HG03432 (cell line): ENCODE measurements at regions not wholly inside any gene's neighbourhood (a gene's known extent, or its start where the extent isn't known, plus 50 kb on each side); places are given as distances from the start of the nearest gene placed in this dataset.

Source experiments
- ATAC-seq: cut with Tn5 transposase; IDR thresholded peaks from one replicate; pipeline ENCODE4 v1.9.1; 2021; ENCODE audit warnings: mild to moderate bottlenecking, moderate library complexity; ENCODE audit not compliant: unreplicated experiment

DNA sequence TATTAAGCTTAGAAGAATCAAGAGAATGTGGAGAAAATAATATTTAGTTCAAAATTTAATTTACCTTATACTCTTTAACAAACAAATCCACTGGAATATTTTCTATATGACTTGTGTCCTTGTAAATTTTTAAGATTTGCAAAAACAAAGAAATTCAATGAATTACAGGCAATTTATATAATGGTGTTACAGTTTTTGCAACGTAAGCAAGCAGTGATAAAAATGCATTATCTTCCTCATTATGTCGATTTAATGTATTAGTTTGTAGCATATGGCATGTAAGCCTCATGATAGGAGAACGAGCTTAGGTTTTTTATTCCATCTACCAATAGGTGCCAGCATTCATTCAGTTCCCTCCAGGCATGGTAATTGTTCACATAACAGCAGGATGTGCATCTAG lies 100.0 kb upstream of the PCDH9 start:
- no peak for ATAC-seq

DNA sequence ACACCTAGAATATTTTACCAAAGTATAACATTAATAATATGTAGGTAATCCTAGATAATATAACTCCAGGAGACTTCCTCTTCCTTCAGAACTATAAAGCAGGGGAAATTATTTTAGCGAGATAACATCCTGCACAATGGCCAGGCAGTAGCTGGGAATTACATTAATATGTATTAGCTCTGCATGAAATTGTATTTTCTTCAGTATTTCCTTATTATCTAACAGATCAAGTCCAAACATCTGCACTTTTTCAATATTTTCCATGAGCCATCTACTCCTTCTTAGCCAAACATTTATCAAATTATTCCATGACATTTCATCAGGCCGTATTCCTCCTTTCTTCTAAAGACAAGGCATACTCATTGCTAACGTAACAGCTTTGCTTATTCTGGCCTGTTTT lies 98.8 kb upstream of the PCDH9 start:
- ATAC-seq = no peak

GRCh38 chr13:67318860-67319259 lies 88.7 kb upstream of the PCDH9 start:
- no peak for ATAC-seq

DNA sequence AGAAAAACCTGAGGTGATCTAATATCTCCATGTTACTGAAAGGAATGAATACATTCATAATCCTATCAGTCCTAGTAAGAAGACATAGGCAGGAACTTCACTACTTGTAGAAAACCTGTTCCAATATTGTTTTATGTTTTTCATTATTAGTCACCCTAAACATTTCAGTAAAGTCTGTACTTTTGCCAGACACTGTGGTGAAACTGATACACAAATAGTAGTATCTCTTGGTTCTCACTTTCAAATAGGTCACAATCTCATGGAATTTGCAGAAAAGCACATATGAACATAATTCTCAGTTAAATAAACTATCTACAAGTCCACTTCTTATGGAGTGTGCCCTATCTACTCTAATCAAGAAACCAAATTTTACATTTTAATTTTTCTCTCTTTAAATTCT lies 88.3 kb upstream of the PCDH9 start:
- ATAC-seq = peak; percentile 47

DNA sequence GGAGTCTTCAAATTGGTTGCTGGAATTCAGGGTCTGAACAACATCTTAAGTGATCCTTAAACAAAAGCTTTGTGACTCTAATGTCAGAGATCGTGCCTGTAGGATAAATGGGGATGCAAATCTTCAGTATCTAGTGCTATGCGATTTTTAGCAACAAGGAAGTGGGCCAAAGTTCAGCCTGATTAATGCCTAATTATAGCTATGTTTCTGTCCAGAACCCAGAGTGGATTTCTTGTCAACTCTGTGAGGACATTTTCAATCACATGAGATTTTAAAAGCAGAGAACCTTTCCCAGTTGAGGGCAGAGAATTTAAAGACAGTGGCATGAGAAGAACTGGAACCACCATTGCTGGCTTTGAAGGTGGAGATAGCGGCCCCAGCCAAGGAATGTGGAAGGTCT lies 84.3 kb upstream of the PCDH9 start:
- no peak for ATAC-seq

DNA sequence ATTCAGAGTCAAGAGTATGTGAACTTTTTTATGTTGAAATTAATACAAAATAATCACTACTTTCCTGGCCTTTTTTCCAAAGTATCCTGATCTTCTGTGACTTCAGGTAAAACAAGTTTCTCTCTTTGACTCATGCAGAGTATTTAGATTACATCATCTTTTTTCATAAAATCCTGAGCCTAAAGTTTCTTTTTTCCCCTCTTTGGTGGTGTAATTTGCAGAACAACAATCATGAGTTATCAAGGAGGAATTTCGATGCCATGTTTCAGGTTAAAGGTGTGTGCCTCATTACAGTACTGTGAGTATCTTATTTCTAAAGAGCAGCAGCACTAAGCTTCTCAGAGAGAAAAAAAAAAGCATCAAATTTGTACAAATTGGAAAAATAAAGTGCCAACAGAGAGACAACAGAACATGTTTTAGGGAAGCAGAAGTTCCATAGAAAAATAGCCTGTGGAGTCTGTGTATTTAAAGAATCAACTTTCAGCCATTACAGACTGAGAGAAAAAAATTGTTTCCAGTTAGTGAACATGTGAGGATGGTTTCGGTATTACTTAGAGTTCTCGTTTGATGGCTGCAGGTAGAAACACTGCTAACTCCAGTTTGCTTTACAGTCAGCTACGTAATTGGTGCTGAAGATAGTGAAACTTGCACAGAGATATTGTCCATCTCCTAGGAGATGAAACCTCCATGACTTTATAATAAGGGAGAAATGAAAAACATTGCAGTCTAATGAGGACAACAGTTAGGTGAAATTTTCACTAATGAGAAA lies 78.1 kb upstream of the PCDH9 start:
- peak; percentile 91 for ATAC-seq

GRCh38 chr13:67306742-67307141 lies 76.6 kb upstream of the PCDH9 start:
- ATAC-seq = no peak

GRCh38 chr13:67303661-67304333 lies 73.7 kb upstream of the PCDH9 start:
- no peak for ATAC-seq

- no peak for ATAC-seq
Observed at GRCh38 chr13:67299751-67300150, 69.6 kb upstream of the PCDH9 start.

DNA sequence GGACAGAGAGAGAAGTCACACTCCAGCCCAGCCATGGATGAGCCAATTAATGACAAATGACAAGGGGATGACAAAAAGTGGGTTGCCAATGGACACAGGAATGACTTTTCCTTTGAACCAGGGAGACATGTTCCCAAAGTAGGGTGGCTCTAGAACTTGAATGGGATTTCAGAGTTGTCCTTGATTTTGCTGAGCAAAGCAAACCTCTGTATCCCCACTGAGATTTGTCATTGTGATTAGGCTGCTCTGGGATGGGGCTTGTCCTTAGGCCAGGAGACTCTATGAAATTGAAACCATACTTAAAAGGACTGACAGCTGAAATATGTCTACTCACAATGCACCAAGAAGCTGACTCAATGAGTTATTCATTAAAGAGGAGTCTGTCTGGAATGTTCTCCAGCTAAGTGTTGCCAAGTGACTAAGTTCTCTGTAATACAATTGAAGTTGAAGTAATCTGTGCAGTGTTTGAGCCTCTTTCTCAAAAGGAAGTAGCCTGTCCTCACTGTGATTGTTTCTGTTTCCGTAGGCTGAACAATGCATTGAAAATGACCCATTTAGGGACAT lies 69.0 kb upstream of the PCDH9 start:
- ATAC-seq = no peak

DNA sequence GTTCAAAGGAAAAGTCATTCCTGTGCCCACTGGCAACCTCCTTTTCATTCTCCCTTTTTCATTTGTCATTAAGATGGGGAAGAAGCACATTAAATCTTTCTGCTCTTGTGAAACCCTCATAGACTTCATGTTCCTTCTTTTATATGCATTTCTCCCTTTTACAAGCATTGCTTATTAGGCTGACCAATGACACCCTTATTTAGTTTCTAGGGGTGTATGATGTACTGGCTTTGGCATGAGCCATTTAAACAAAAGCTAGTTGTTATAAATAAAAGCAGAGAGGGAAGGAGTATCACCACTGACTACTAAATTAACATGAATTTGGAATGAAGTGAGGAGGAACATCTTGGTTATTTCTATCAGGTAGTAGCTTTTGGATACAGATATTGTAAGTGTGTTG lies 68.2 kb upstream of the PCDH9 start:
- no peak for ATAC-seq

DNA sequence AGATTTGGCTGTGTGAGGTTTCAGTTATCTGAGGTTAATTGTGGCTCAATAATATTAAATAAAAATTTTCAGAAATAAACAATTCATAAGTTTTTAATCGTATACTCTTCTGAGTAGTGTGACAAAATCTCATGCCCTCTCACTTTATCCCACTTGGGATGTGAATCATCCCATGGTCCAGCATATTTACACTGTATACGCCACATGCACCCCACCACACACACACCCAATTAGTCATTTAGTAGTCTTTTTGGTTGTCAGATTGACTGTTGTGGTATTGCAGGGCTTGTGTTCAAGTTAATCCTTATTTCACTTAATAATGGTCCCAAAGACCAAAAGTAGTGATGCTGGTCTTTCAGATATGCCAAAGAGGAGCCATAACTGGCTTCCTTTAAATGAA lies 66.4 kb upstream of the PCDH9 start:
- ATAC-seq = no peak

DNA sequence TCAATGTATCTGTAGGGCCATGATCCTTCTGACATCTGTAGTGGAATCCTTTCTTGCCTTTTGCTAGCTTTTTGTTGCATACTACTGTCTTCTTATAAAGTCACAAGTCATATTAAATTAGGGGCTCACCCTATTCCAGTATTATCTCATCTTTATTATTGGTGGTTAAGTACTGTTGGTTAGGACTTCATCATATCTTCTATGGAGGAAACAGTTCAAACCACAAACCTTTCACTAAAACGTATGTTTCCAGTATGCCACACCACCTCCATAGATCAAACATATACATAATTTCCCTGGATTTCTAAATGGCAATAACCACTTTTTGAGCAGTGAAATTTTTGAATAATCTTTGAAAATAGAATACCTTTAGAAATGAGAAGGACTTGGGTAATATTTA lies 62.8 kb upstream of the PCDH9 start:
- ATAC-seq = no peak

DNA sequence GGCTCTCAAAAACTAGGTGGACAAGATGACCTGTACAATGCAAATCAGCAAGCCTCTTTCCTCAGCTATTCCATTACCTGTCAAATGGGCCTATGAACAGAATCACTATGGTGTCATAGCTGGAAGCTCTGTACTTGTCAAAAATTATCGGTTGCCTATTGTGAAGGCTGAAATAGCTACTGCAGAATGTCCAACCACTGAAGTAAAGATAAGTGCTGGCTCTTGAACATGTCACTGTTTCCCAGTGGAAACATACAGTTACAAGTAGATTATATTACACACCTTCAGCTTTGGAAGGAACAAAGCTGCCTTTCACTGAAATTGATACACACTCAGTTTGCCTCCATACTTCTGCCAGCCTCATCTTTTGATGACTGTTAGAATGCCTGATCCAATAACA lies 55.5 kb upstream of the PCDH9 start:
- no peak for ATAC-seq

DNA sequence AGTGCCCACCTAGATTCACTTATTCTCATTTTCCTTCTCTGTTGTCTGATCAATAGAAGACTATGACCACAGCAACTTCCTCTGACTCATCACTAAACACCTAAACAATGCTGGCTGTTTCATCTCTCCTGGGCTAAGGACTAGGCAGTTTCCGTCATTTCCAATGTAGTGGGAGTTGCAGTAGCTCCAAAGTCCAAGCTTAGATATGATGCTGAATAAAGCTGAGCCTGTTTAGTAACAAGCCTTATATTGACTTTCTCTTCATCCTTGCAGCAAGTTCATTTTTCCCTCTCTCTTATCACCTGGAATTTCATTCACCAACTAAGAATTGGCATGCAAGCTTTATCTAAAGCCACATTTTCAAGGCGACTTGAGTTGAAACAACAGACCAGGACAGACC lies 53.5 kb upstream of the PCDH9 start:
- ATAC-seq = no peak

DNA sequence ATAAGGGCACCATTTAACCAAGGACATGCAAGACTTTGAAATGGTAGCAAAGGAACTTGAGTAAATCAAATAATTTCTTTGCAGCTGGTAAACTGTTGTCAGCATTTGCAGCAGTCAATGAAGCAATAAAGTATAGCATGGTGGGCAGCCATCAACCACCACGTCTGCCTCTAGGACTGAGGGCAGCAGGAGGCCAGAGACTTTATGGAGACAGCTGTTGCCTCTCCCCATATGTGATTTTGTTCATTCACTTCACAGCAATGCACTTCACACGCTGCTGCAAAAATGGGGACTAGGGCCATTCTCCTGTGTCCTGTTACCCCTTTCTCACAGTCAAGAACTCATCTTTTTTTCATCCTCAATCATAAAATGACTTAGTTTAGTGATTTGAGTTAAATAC lies 51.3 kb upstream of the PCDH9 start:
- ATAC-seq = no peak
